ENCODE measurements at regions not wholly inside any gene's neighbourhood (a gene's known extent, or its start where the extent isn't known, plus 50 kb on each side); places are given as distances from the start of the nearest gene placed in this dataset.

DNA sequence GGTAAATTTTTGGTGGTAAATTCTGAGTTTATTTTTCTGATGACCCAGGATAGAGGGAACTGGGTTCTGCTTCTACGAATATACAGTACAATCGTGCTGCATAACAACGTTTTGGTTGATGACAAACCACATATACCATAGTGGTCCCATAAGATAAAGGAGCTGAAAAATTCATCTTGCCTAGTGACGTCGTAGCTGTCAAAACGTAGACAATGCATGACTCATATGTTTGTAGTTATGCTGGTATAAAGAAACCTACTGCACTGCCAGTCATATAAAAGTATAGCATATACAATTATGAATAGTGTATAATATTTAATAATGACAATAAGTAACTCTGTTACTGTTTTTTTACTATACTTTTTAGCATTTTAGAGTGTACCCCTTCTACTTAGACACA lies 244.0 kb downstream of the GAS1 start:
- no peaks in the 10 kb centered on the region for H3K4me1 ChIP-seq (ENCODE audit: insufficient read depth, low read length)
- no peaks in the 10 kb centered on the region for H3K36me3 ChIP-seq (ENCODE audit: insufficient read depth, low read length)
- H3K27me3 ChIP-seq (ENCODE audit: insufficient read depth, low read length), result peaks cover 2% of the 10 kb centered on the region
- no peak overlapping the region for H2AFZ ChIP-seq (ENCODE audit: low read depth, low read length)
- no peak overlapping the region for H3K4me3 ChIP-seq (ENCODE audit: low read length)
- H3K9me3 ChIP-seq (ENCODE audit: low read length), result no peaks in the 10 kb centered on the region

DNA sequence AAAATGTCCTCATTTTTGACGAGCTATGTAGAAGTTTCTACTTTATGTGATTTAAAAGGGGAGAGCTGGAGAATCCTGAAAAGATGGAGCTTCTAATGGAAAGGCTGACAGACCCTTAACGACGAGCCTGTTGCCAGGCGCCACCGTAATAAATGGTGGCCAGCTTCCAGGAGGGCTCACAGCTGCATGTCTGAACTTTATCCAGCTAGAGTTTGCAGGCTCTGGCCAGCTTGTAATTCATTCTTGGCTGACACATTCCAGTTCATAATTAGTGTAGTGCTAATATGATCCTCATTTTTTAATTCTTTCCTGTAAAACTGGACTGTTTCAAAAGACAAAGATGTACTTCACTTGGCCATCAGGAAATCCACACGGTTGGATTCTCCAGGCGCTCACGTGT lies 246.7 kb downstream of the GAS1 start:
- Histone ChIP-seq H3K4me1 (ENCODE audit: insufficient read depth, low read length) (no peaks in the 10 kb centered on the region), H3K9me3 (ENCODE audit: low read length) (no peaks in the 10 kb centered on the region), H3K4me3 (ENCODE audit: low read length) (no peak overlapping the region), H3K36me3 (ENCODE audit: insufficient read depth, low read length) (no peaks in the 10 kb centered on the region), H2AFZ (ENCODE audit: low read depth, low read length) (no peak overlapping the region), H3K27me3 (ENCODE audit: insufficient read depth, low read length) (peaks cover 2% of the 10 kb centered on the region)

DNA sequence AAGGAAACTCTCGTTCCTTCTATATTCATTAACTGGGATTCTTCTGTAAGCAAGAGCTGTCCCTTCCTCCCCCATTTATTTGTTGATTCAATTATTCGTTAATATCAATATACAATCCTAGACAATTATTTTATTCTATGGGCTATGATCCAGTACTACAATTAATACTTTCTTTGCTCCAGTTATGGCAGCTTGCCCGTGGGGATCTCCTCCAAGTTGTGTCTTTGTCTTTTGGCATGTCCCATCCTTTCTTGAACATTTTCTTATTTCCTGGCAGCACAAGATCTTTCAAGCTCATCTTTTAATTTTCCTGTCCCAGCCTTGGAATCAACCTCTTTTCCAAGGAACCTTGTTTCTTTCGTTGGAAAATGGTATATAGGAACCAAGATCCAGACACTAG lies 249.3 kb downstream of the GAS1 start:
- Histone ChIP-seq H3K4me3 (ENCODE audit: low read length) (no peak overlapping the region), H3K27me3 (ENCODE audit: insufficient read depth, low read length) (peaks cover 2% of the 10 kb centered on the region), H2AFZ (ENCODE audit: low read depth, low read length) (no peak overlapping the region), H3K36me3 (ENCODE audit: insufficient read depth, low read length) (no peaks in the 10 kb centered on the region), H3K9me3 (ENCODE audit: low read length) (no peaks in the 10 kb centered on the region), H3K4me1 (ENCODE audit: insufficient read depth, low read length) (no peaks in the 10 kb centered on the region)

DNA sequence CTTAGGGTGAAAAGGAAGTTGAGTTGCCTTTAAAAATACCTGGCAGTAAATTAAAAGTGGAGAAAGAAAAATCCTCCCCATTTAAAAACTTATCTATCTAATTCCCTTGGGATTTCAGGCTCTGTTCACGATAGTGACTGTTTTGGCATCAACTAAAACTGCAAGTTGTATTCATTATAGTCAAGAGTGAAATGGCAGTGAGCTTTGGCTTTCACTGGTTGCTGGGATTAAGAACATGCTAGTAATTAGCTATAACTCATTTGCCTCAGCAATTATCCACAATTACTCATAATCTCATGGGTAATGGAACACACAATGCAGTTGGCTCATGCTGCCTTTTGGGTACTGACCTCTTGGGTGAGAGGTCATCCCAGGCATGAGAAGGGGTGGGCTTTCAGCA lies 250.1 kb downstream of the GAS1 start:
- no peaks in the 10 kb centered on the region for H3K4me1 ChIP-seq (ENCODE audit: insufficient read depth, low read length)
- no peak overlapping the region for H2AFZ ChIP-seq (ENCODE audit: low read depth, low read length)
- H3K9me3 ChIP-seq (ENCODE audit: low read length), result no peaks in the 10 kb centered on the region
- H3K4me3 ChIP-seq (ENCODE audit: low read length), result no peak overlapping the region
- no peaks in the 10 kb centered on the region for H3K36me3 ChIP-seq (ENCODE audit: insufficient read depth, low read length)
- H3K27me3 ChIP-seq (ENCODE audit: insufficient read depth, low read length), result peaks cover 2% of the 10 kb centered on the region

DNA sequence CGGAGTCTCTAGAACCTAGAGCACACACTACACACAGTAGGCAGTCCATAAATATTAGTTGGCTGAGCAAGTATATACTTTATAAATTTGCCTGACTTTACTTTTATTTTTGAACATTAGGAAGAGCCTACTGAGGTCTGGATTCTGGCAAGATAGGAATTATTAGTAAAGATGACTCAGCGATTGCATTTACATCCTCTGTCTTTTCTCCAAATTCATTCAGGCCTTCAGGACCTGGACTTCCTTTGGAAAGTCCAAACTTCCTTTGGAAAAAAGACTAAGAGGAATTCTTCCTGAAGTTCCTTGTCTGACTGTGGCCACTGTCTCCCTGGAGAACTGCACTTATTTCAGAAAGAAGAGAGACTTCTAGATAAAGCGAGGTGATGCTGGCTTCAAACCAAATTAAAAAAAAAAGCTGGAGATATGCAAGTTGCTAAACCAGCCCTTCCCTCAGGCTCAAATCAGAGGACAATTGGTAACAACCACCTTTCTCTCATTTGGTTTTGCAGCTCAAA lies 251.3 kb downstream of the GAS1 start:
- peaks cover 2% of the 10 kb centered on the region for H3K27me3 ChIP-seq (ENCODE audit: insufficient read depth, low read length)

DNA sequence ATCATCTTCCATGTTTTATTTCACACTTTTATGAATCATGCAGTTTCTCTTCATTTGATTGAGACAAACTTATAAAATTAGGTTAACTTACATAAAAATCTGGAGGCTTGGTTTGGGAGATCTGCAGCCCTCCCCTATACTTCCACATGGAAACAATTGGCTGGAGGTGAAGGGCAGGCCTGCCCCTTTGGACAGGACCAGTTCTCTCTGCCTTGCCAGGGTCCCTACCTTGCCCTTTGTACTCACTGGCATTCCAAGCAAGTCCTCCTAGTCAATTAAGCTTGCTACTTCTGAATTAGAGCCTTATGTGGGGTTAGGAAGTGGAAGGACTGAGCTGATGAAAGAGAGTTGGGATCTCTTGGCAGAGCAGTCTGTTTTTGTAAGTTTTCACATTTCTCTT lies 257.3 kb downstream of the GAS1 start:
- no peak overlapping the region for H2AFZ ChIP-seq (ENCODE audit: low read depth, low read length)
- no peaks in the 10 kb centered on the region for H3K4me1 ChIP-seq (ENCODE audit: insufficient read depth, low read length)
- H3K4me3 ChIP-seq (ENCODE audit: low read length), result no peak overlapping the region
- H3K9me3 ChIP-seq (ENCODE audit: low read length), result no peaks in the 10 kb centered on the region
- H3K27me3 ChIP-seq (ENCODE audit: insufficient read depth, low read length), result no peaks in the 10 kb centered on the region
- H3K36me3 ChIP-seq (ENCODE audit: insufficient read depth, low read length), result no peaks in the 10 kb centered on the region

More for the DNA sequence above, 251.3 kb downstream of the GAS1 start:
- Histone ChIP-seq H3K4me3 (ENCODE audit: low read length) (no peak overlapping the region), H2AFZ (ENCODE audit: low read depth, low read length) (no peak overlapping the region), H3K36me3 (ENCODE audit: insufficient read depth, low read length) (no peaks in the 10 kb centered on the region), H3K9me3 (ENCODE audit: low read length) (no peaks in the 10 kb centered on the region), H3K4me1 (ENCODE audit: insufficient read depth, low read length) (no peaks in the 10 kb centered on the region)

DNA sequence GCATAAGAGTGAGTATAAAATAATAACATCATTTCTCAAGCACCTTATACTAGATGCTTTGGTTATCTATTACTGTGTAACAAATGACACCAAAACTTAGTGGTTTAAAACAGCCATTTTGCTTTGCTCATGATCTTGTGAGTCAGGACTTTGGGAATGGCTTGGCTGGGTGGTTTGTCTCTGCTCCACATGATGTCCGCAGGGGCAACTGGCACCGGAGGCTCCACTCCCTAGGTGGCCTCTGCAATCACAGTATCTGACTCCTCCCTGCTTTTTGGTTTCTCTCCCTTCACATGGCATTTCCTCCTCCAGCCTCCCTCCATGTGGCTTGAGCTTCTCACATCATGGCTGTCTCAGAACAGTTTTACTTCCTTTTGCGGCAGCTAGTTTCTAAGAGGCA lies 259.5 kb downstream of the GAS1 start:
- Histone ChIP-seq H3K27me3 (ENCODE audit: insufficient read depth, low read length) (no peaks in the 10 kb centered on the region), H3K4me1 (ENCODE audit: insufficient read depth, low read length) (no peaks in the 10 kb centered on the region), H3K4me3 (ENCODE audit: low read length) (no peak overlapping the region)

DNA sequence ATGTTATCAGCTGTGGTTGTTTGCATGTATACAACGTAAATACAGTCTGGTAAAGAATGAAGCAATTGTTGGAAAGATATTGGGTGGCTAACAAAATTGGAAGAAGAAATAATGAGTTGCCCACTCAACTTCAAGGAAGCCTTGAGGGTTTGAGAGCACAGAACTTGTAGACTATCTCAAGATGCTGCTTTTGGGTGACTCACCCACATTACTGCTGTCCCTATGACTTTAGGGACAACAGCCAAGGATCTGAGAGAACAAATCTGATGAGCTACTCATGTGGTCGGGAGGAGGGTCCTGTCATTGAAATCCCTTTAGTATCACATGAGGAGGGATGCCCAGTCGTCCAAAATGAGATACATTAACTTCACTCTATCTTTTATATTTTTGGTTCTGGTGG lies 261.8 kb downstream of the GAS1 start:
- H2AFZ ChIP-seq (ENCODE audit: low read depth, low read length), result no peak overlapping the region
- no peaks in the 10 kb centered on the region for H3K36me3 ChIP-seq (ENCODE audit: insufficient read depth, low read length)
- no peaks in the 10 kb centered on the region for H3K27me3 ChIP-seq (ENCODE audit: insufficient read depth, low read length)
- no peaks in the 10 kb centered on the region for H3K4me1 ChIP-seq (ENCODE audit: insufficient read depth, low read length)
- no peak overlapping the region for H3K4me3 ChIP-seq (ENCODE audit: low read length)
- no peaks in the 10 kb centered on the region for H3K9me3 ChIP-seq (ENCODE audit: low read length)

More for the DNA sequence above, 259.5 kb downstream of the GAS1 start:
- Histone ChIP-seq H3K9me3 (ENCODE audit: low read length) (no peaks in the 10 kb centered on the region), H3K36me3 (ENCODE audit: insufficient read depth, low read length) (no peaks in the 10 kb centered on the region), H2AFZ (ENCODE audit: low read depth, low read length) (no peak overlapping the region)

DNA sequence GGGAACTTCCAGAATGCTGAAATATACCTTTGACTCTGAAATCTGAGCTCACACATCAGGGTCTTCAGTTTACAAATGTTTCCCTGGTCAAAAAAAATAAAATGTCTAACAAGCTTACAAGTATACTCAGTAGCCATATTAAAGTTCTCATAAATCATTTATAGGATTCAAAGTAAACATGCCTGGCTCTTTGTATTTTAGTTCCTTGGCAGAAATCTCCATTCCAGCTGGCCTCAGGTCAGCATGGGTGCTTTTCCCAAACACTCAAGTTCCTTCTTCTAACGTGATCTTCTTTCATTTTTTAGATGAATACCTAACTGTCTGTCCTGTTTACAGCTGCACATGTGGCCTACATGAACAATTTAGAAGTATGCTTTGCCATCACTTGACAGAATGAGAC lies 263.2 kb downstream of the GAS1 start:
- Histone ChIP-seq H3K36me3 (ENCODE audit: insufficient read depth, low read length) (no peaks in the 10 kb centered on the region), H3K27me3 (ENCODE audit: insufficient read depth, low read length) (no peaks in the 10 kb centered on the region), H3K4me1 (ENCODE audit: insufficient read depth, low read length) (no peaks in the 10 kb centered on the region), H2AFZ (ENCODE audit: low read depth, low read length) (no peak overlapping the region), H3K4me3 (ENCODE audit: low read length) (no peak overlapping the region), H3K9me3 (ENCODE audit: low read length) (no peaks in the 10 kb centered on the region)

DNA sequence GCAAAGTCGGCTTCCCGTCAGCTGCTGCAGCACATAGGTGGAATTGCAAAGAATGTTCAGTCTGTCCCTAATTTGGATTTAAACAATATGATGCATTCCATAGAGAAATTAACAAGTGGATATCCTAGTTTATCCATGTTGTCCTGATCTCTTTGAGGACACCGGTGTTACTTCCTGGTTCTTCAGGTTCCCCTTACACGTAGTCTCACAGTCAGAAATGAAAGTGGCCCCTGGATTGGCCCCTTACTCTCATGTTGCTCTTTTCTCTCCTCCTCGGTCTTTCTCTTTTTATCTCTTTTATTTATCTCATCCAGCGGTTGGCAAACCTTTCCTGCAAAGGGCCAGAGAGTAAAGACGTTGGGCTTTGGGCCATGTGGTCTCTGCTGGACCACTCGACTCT lies 265.1 kb downstream of the GAS1 start:
- no peaks in the 10 kb centered on the region for H3K4me1 ChIP-seq (ENCODE audit: insufficient read depth, low read length)
- no peaks in the 10 kb centered on the region for H3K9me3 ChIP-seq (ENCODE audit: low read length)
- no peak overlapping the region for H3K4me3 ChIP-seq (ENCODE audit: low read length)
- no peak overlapping the region for H2AFZ ChIP-seq (ENCODE audit: low read depth, low read length)
- no peaks in the 10 kb centered on the region for H3K27me3 ChIP-seq (ENCODE audit: insufficient read depth, low read length)
- no peaks in the 10 kb centered on the region for H3K36me3 ChIP-seq (ENCODE audit: insufficient read depth, low read length)

DNA sequence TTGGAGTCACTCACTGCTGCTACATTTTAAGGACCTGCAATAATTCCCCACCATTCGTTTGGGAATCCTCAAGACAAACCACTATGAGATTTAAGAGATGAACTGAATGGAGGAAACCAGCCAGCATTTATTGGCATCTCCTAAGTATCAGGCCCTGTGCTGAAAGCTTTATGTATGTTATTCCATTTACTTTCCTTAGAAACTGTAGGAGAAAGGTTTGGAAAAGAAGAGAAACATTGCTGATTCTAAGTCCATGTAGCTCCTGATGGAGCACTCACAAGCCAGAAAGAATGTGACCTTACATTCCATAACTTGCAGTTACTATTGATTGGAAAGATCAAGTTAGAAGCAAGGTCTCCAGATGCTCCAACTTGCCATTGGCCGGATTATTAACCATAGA lies 267.4 kb downstream of the GAS1 start:
- H2AFZ ChIP-seq (ENCODE audit: low read depth, low read length), result no peak overlapping the region
- H3K9me3 ChIP-seq (ENCODE audit: low read length), result no peaks in the 10 kb centered on the region
- no peaks in the 10 kb centered on the region for H3K4me1 ChIP-seq (ENCODE audit: insufficient read depth, low read length)

DNA sequence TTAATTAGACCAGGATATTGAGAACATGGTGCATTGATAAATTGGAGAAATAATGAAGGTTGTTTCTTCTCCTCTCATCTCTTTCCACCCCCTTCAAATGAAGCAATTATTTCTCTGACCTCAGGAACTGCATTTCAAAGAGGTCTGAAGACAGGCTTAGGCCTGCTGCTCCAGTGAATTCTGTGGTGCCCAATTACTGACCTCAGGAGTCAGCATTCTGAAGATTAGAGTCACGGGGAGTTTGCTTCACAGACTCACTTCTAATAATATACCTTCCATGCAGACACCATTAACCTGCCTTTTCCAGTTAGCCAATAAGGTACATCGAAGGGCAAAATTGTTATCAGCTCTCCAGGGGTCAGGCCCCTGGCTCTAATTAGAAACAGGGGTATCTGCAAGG lies 270.9 kb downstream of the GAS1 start:
- Histone ChIP-seq H3K4me1 (ENCODE audit: insufficient read depth, low read length) (no peaks in the 10 kb centered on the region), H3K36me3 (ENCODE audit: insufficient read depth, low read length) (no peaks in the 10 kb centered on the region), H3K9me3 (ENCODE audit: low read length) (no peaks in the 10 kb centered on the region), H3K27me3 (ENCODE audit: insufficient read depth, low read length) (no peaks in the 10 kb centered on the region), H3K4me3 (ENCODE audit: low read length) (no peak overlapping the region), H2AFZ (ENCODE audit: low read depth, low read length) (no peak overlapping the region)

More for the DNA sequence above, 267.4 kb downstream of the GAS1 start:
- no peaks in the 10 kb centered on the region for H3K27me3 ChIP-seq (ENCODE audit: insufficient read depth, low read length)
- H3K36me3 ChIP-seq (ENCODE audit: insufficient read depth, low read length), result no peaks in the 10 kb centered on the region
- H3K4me3 ChIP-seq (ENCODE audit: low read length), result no peak overlapping the region

DNA sequence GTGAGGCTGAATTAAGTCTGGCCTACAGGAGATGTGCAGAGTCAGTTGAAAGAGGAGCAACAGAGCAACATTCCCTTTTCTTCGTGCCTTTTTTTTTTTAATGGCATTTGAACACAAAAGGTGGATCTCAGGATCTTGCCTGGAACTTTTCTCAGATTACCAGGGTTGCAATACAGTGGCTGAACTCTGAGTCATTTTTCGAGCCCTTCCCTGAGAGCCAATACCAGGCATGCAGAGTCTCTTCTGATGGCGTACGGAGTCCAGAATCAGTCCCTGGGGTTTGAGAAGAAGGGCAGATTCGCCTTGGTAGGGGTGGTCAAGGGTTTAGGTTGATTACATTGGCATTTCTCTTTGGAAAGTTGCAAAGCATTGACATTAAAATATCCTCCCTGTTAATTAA lies 271.5 kb downstream of the GAS1 start:
- no peak overlapping the region for H2AFZ ChIP-seq (ENCODE audit: low read depth, low read length)

DNA sequence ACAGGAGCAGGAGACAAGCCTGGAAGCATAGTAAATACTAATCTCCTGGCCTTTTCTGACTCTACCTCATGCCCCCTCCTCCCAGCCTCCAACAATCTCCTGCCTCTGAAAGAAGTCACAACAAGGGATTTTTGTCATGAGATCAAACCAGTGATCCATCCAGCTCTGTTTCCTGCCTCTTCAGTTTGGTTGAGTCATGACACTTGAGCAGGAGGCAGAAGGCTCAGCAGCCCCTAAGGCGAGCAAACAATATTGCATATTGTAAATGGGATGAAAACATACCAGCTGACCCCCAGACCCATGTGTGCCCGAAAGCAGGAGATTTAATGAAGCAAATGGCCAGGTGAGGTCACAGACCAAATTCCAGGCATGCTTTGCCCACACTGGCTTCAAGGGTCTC lies 272.8 kb downstream of the GAS1 start:
- Histone ChIP-seq H2AFZ (ENCODE audit: low read depth, low read length) (no peak overlapping the region), H3K4me3 (ENCODE audit: low read length) (no peak overlapping the region), H3K27me3 (ENCODE audit: insufficient read depth, low read length) (no peaks in the 10 kb centered on the region), H3K36me3 (ENCODE audit: insufficient read depth, low read length) (no peaks in the 10 kb centered on the region), H3K9me3 (ENCODE audit: low read length) (no peaks in the 10 kb centered on the region), H3K4me1 (ENCODE audit: insufficient read depth, low read length) (no peaks in the 10 kb centered on the region)

More for the DNA sequence above, 271.5 kb downstream of the GAS1 start:
- Histone ChIP-seq H3K36me3 (ENCODE audit: insufficient read depth, low read length) (no peaks in the 10 kb centered on the region), H3K27me3 (ENCODE audit: insufficient read depth, low read length) (no peaks in the 10 kb centered on the region), H3K4me1 (ENCODE audit: insufficient read depth, low read length) (no peaks in the 10 kb centered on the region), H3K4me3 (ENCODE audit: low read length) (no peak overlapping the region), H3K9me3 (ENCODE audit: low read length) (no peaks in the 10 kb centered on the region)
